SJCRH30 (cell line): ENCODE measurements at regions not wholly inside any gene's neighbourhood (a gene's known extent, or its start where the extent isn't known, plus 50 kb on each side); places are given as distances from the start of the nearest gene placed in this dataset.

ENCODE experiments used
- DNase-seq, 2 experiments: peaks; one replicate each; pipeline ENCODE4 v3.0.0-alpha.2; 2015 to 2020
- H3K27ac ChIP-seq: fragments of 250-450 bp; sonication (Bioruptor Pico); 2 replicates; pipeline ENCODE4 v1.5.1; 2020; ENCODE audit warnings: mild to moderate bottlenecking, moderate library complexity
- H3K27me3 ChIP-seq: fragments of 250-450 bp; sonication (Bioruptor Pico); 2 replicates; pipeline ENCODE4 v1.5.1; 2020; ENCODE audit warnings: mild to moderate bottlenecking, moderate library complexity
- H3K36me3 ChIP-seq: fragments of 250-450 bp; sonication (Bioruptor Pico); 2 replicates; pipeline ENCODE4 v1.5.1; 2020; ENCODE audit warnings: mild to moderate bottlenecking, moderate library complexity
- H3K4me1 ChIP-seq: fragments of 250-450 bp; sonication (Bioruptor Pico); 2 replicates; pipeline ENCODE4 v1.5.1; 2020; ENCODE audit warnings: mild to moderate bottlenecking, moderate library complexity
- H3K4me3 ChIP-seq: fragments of 250-450 bp; sonication (Bioruptor Pico); 2 replicates; pipeline ENCODE4 v1.5.1; 2020; ENCODE audit warnings: mild to moderate bottlenecking, moderate library complexity
- H3K9me3 ChIP-seq: fragments of 250-450 bp; sonication (Bioruptor Pico); replicated peaks from 2 replicates; pipeline ENCODE4 v1.5.1; 2020; ENCODE audit warnings: mild to moderate bottlenecking, moderate library complexity

DNA sequence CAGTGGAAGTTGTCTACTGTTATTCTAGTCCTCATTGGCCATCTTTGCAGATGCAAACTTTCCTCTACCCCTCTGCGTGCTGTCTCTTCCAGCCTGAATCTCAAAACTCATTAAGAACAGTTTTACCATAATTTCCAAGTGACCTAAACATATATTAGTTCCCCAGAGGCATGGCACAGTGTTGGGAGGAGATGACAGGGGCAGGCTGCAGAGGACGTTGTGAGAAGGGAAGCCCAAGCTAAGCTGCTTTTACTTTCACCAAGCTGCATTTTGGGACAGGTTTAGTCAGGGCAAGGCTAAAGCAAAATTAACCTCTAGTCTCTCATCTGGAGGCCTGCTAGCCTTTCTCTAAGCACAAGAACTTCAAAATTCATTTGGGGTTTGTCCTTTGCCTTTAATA lies 318.6 kb upstream of the SATB1 start:
- Histone ChIP-seq H3K27me3 (no peaks in the 10 kb centered on the region), H3K9me3 (no peaks in the 10 kb centered on the region), H3K4me1 (no peaks in the 10 kb centered on the region), H3K4me3 (no peak overlapping the region), H3K36me3 (no peaks in the 10 kb centered on the region), H3K27ac (no peak overlapping the region)
- no peak for DNase-seq

DNA sequence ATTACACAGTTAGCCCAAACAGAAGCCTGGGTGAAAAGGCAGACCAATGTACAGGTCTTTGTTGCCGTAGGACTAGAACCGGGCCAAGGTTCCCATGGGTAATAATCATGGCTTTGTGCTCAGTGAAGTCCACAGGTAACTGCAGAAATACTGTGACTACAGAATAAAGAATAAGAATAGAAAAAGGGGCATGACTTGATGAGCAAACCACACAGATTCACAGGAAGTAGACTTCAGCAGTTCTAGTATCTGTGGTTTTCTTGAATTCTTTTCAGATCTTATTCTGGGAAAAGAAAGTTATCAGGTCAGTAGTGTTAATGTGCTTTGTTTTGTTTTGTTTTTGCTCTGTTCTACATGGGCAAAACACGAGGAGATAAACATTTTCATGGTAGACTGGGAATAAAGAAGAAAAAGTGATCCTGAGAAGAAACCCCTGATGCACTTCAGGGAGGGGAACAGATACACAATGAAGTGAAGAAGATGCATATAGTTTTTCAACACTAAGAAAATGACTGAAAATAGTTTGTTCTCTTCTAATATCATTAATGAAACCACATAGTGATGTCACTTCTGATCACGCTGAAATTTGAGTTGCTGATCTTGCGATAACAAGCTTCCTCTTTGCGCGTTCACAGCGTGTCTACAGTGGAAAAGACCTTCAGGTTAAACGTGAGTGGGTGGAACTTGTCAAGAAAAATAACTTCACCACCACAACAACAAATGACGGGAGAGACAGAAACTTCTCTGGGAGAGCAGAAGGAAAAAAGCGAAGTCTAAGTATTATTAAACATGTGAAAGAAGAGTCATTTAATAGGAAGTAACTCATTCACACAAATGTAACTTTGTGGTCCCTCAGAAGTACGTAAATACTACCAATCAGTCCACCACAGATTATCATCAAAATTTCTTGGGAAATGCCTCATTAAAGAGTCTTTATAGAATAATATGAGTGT lies 315.8 kb upstream of the SATB1 start:
- Histone ChIP-seq H3K4me1 (no peaks in the 10 kb centered on the region), H3K27ac (no peak overlapping the region), H3K9me3 (no peaks in the 10 kb centered on the region), H3K4me3 (no peak overlapping the region), H3K27me3 (no peaks in the 10 kb centered on the region), H3K36me3 (no peaks in the 10 kb centered on the region)
- no peak for DNase-seq

DNA sequence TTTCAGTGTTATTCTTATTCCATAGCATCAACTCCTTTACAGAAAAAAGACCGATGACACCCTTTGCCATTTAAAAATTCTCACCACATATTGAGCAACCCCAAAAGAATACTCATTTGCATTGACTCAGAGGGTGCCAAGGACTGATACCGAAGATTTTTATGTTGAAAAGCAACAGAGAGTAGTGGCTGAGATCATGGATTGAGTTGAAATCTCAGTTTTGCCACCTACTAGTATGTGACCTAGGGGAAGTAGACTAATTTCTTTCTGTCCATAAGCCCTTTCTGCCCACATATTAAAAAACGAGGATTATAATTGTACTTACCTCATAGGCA lies 313.9 kb upstream of the SATB1 start:
- H3K4me1 ChIP-seq, result no peaks in the 10 kb centered on the region
- no peak overlapping the region for H3K4me3 ChIP-seq
- H3K27ac ChIP-seq, result no peak overlapping the region
- DNase-seq, result no peak
- no peaks in the 10 kb centered on the region for H3K36me3 ChIP-seq
- H3K27me3 ChIP-seq, result no peaks in the 10 kb centered on the region
- H3K9me3 ChIP-seq, result no peaks in the 10 kb centered on the region

DNA sequence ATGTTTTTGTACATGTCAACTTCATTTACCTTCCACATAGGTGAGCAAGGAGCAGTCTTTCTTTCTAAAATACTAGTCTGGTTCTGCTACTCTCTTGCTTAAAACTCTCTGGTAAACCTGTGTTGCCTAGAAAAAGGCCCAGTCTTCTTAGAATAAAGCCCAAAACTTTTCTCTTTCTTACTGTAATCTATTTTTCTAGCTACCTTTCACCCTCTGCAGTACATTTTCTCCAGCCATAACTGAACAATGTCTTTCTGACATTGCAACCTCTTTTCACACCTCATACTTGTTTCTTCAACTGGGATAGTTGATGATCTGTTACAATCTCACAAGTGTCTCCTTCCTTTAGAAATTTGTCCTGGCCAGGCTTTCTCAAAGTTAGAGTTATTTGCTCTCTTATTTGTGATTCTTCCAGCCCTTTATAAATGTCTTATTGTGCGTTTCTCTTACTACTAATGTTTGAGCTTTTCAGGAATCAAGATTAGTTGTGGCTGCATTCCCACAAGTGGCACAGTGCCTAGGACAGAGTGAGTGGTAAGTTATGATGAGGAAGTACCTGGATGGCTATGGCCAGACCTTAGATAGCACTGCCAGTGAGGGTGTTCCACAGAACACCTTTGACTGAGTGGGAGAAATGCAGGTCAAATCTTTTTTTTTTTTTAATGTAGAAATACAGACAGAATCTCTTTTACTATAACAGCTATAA lies 313.4 kb upstream of the SATB1 start:
- Histone ChIP-seq H3K36me3 (no peaks in the 10 kb centered on the region), H3K27me3 (no peaks in the 10 kb centered on the region), H3K9me3 (no peaks in the 10 kb centered on the region), H3K4me1 (no peaks in the 10 kb centered on the region), H3K4me3 (no peak overlapping the region), H3K27ac (no peak overlapping the region)
- no peak for DNase-seq

DNA sequence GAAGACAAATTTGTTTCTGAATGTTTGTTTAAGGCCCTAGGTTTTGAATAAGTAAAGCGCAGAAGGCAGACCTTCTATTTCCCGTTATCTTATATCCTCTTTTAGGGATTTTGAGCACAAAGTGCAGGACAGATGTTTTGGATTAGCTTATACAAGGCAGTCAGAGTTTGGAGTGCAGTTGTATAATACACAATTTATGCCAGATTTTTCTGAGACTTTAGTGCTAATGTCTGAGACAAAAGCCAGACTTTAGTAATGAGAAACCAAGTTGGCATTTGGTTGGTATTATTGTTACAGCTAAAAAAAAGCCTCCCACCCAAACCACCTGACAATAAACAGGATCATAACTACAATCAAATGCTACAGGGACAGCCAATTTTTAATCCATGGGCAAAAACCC lies 309.9 kb upstream of the SATB1 start:
- no peak overlapping the region for H3K4me3 ChIP-seq

DNA sequence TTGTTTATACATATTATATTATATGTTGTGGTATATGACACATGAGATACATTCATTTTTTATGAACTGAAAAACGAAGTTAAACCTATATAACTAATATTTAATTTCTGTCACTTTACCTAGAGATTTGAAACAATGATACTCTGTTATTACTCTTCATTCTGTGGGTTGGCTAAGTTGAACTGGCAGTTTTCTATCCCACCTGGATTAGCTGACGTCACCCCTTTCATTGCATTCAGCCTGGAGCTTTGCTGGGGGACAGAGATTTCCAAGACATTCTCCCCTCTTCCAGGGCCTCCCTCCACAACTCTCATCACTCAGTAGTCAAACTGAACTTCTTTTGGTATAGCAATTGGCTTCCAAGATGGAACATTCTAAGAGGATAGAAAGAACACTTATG lies 309.2 kb upstream of the SATB1 start:
- H3K4me3 ChIP-seq, result no peak overlapping the region
- no peaks in the 10 kb centered on the region for H3K9me3 ChIP-seq
- no peaks in the 10 kb centered on the region for H3K27me3 ChIP-seq
- no peaks in the 10 kb centered on the region for H3K4me1 ChIP-seq
- H3K36me3 ChIP-seq, result no peaks in the 10 kb centered on the region
- H3K27ac ChIP-seq, result no peak overlapping the region
- DNase-seq, result no peak

More for the DNA sequence above, 309.9 kb upstream of the SATB1 start:
- no peak for DNase-seq
- H3K4me1 ChIP-seq, result no peaks in the 10 kb centered on the region
- no peaks in the 10 kb centered on the region for H3K27me3 ChIP-seq
- no peaks in the 10 kb centered on the region for H3K36me3 ChIP-seq
- H3K9me3 ChIP-seq, result no peaks in the 10 kb centered on the region
- no peak overlapping the region for H3K27ac ChIP-seq

DNA sequence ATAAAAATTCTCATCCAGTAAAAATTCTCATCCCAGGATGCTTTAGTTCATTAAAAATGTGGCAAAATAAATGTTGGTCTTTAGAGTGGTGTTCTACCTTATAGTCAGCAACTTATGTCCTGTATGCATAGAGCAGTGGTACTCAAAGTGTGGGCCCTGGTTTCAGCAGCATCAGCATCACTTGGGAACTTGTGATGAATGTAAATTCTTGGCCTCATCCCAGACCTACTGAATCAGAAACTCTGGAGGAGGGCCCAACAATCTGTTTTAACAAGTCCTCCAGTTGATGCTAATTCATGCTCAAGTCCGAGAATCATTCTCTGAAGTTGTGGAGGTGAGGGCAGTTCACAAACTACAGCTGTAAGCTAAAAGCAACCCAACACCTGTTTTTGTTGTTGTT lies 307.3 kb upstream of the SATB1 start:
- Histone ChIP-seq H3K36me3 (no peaks in the 10 kb centered on the region), H3K27me3 (no peaks in the 10 kb centered on the region), H3K4me1 (no peaks in the 10 kb centered on the region), H3K4me3 (no peak overlapping the region), H3K9me3 (no peaks in the 10 kb centered on the region), H3K27ac (no peak overlapping the region)
- DNase-seq, result no peak

DNA sequence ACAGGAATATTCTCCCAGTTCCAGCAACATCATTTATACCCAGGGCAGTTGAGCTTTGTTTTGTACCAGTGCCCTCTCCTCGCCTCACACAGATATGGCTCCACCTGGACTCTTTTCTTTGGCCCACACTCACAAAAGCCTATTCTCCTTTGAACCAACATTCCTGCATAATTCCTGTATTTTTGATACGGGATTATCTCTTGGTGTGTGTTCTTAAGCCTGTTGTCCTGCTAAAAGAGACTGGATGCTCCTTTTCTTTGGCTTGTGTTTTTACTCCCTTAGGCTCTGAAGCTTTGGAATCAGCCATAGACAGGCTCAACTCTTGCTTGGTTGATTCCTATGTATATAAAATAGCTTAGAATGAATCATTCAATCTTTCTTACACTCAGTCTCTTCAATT lies 305.4 kb upstream of the SATB1 start:
- H3K4me1 ChIP-seq, result no peaks in the 10 kb centered on the region
- H3K4me3 ChIP-seq, result no peak overlapping the region
- H3K36me3 ChIP-seq, result no peaks in the 10 kb centered on the region
- no peaks in the 10 kb centered on the region for H3K9me3 ChIP-seq
- DNase-seq, result no peak
- H3K27ac ChIP-seq, result no peak overlapping the region
- H3K27me3 ChIP-seq, result no peaks in the 10 kb centered on the region

DNA sequence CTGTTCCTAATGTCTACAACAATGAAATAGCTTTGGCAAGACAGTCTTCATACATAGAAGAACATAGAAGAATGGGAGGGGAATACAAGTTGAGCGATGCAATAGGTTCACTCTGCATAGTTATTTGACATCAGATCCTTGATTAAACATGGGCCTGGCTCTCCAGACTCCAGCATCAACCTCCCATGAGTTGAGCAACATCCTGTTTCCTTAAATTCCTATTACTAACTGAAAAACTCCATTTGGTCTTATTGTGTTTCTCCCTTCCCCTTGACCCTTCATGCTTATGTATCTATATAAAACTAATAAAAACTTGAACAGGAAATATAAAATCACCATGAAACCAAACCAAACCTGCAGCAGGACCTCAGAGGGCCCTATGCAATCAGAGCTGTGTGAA lies 304.5 kb upstream of the SATB1 start:
- H3K27me3 ChIP-seq, result no peaks in the 10 kb centered on the region
- H3K9me3 ChIP-seq, result no peaks in the 10 kb centered on the region
- H3K27ac ChIP-seq, result no peak overlapping the region
- H3K36me3 ChIP-seq, result no peaks in the 10 kb centered on the region
- H3K4me3 ChIP-seq, result no peak overlapping the region
- H3K4me1 ChIP-seq, result no peaks in the 10 kb centered on the region
- DNase-seq, result no peak

DNA sequence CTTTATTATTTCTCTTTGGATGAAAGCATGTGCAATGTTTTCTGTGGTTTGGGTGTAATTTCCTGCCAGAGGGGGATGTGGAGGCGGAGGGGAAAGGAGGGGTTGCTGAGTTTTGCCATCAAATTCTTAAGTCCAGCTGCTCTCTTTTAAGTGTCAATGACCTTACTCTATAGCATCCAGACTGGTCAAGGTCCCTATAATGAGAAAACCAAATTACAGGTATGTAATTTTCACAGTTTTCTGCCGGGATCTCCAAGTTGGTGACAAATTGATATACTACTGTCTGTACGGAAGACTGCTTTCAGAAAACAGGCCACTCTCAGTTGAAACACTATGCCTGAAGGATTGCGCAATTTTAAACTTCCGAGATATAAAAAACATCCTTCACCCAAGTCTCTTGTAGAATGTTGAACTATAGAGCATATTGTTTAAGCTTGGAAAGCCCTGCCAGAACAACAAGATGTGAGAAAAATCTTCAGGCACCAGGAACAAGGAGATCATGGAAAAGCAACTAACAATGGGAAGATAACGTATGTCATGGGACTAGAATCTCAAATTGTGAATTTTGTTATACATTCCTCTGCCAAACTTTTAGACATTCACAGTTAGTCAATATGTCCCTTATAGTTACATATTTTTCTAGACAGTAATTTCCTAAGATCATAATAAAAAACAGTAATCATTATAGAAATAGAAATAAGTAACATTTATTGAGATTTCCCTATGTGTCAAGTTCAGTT lies 300.7 kb upstream of the SATB1 start:
- H3K4me3 ChIP-seq, result no peak overlapping the region
- no peaks in the 10 kb centered on the region for H3K9me3 ChIP-seq
- no peak for DNase-seq
- no peaks in the 10 kb centered on the region for H3K4me1 ChIP-seq
- H3K36me3 ChIP-seq, result no peaks in the 10 kb centered on the region
- H3K27me3 ChIP-seq, result no peaks in the 10 kb centered on the region
- H3K27ac ChIP-seq, result no peak overlapping the region

DNA sequence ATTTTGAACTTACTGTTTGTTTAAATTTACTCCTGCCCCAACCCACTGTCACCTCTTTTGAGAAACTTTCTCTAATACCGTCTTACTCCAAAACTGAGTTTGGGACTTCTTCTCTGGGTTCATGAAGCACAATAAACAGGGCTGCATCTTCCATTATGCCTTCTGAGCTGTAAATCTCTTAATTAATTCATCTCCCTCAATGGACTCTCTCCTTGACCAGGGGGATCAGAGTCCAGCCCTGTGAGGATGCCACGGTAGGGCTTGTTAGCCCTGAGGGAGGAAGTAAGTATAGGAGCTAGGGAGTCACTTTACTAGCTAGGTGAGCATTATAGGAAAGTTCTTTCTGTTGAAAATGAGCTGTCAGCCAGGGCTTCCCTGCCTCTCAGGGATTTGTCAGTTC lies 299.3 kb upstream of the SATB1 start:
- DNase-seq, result no peak
- Histone ChIP-seq H3K27ac (no peak overlapping the region), H3K9me3 (no peaks in the 10 kb centered on the region), H3K4me1 (no peaks in the 10 kb centered on the region), H3K27me3 (no peaks in the 10 kb centered on the region), H3K36me3 (no peaks in the 10 kb centered on the region), H3K4me3 (no peak overlapping the region)

DNA sequence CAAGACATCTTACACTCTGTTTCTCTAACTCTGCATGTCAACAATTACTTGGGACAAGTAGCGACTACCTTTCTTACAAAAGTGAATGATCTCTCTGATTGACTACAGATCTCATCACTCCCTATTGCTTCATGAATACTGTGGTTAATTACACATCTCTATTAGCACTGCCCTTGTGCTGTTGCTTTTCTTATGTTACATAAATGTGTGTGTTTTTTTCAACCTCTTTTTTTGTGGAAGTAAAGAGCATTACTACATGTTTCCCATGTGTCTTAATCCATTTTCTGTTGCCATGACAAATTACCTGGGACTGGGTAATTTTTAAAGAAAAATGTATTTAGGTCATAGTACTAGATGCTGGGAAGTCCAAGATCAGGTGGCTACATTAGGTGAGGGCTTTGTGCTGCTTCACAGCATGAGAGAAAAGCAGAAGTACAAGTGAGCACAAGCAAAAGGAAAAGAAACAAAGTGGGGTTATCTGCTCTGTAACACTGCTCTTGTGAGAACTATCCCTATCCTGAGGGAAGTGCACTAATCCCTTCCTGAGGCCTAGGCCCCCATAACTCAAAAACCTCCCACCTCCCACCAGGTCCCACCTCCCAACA lies 298.2 kb upstream of the SATB1 start:
- no peaks in the 10 kb centered on the region for H3K9me3 ChIP-seq

DNA sequence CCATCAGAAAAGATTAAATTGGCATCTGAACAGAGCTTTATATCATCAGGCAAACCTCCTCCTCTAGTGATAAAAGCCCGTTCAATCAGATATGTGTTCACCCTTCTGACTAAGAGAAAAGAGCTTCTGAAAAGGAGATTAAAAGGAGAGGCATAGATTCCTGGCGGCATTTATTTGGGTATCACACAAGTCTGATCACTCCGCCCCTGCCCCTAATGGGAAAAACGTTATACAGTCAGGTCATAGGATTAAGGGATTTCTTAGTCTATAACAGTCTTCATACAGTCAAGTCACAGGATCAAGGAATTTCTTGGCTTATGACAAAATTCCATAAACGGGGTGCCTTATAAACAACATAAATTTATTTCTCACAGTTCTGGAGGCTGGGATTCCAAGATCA lies 295.4 kb upstream of the SATB1 start:
- no peak overlapping the region for H3K4me3 ChIP-seq

More for the DNA sequence above, 298.2 kb upstream of the SATB1 start:
- no peaks in the 10 kb centered on the region for H3K36me3 ChIP-seq
- no peak overlapping the region for H3K27ac ChIP-seq
- H3K4me3 ChIP-seq, result no peak overlapping the region
- no peaks in the 10 kb centered on the region for H3K4me1 ChIP-seq
- no peak for DNase-seq
- no peaks in the 10 kb centered on the region for H3K27me3 ChIP-seq

DNA sequence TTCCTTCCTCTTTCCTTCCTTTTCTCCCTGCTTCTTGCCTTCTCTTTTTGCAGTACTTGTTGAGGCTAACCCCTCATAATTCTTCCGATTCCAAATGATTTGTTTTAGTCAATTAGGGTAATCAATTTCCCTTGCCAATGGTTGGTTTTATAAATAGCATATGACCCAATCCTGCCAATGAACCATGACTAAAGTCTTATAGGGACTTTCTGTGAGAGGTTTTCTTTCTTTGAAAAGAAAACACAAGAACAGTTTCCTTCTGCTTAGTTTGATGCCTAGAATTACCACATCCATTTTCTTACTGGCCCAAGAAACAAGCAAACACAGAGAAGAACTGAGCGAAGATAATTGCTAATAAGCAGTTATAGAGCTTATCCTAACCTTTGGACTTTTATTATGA lies 292.5 kb upstream of the SATB1 start:
- Histone ChIP-seq H3K4me3 (no peak overlapping the region), H3K27me3 (no peaks in the 10 kb centered on the region), H3K4me1 (no peaks in the 10 kb centered on the region), H3K27ac (no peak overlapping the region), H3K36me3 (no peaks in the 10 kb centered on the region), H3K9me3 (no peaks in the 10 kb centered on the region)
- no peak for DNase-seq

More for the DNA sequence above, 295.4 kb upstream of the SATB1 start:
- no peak overlapping the region for H3K27ac ChIP-seq
- H3K9me3 ChIP-seq, result no peaks in the 10 kb centered on the region
- DNase-seq, result no peak
- H3K36me3 ChIP-seq, result no peaks in the 10 kb centered on the region
- no peaks in the 10 kb centered on the region for H3K27me3 ChIP-seq
- H3K4me1 ChIP-seq, result no peaks in the 10 kb centered on the region

DNA sequence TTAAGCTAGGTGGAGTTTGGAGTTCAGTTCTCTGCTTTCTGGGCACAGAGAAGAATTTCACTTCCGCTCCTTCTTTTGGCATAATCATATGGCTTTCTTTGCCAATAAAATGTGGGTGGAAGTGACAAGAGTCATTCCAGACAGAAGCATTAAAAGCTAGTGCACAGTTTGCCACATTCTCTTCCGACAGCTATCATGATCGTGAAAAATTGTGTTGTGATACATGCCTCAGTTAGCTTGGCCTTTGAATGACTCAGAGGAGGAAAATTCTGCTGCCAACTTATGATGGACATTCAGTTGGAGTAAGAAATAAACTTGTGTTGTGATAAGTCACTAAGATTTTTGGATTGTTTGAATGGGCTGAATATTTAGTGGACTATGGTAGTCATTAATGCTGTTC lies 291.7 kb upstream of the SATB1 start:
- no peak for DNase-seq
- no peaks in the 10 kb centered on the region for H3K27me3 ChIP-seq

More for the DNA sequence above, 291.7 kb upstream of the SATB1 start:
- Histone ChIP-seq H3K36me3 (no peaks in the 10 kb centered on the region), H3K4me1 (no peaks in the 10 kb centered on the region), H3K4me3 (no peak overlapping the region), H3K9me3 (no peaks in the 10 kb centered on the region), H3K27ac (no peak overlapping the region)
